Stimulated activated CD4-positive, alpha-beta T cell treated with anti-CD3 and anti-CD28 coated beads, Interleukin-4, amount 100 ng/mL, for 4 hours (primary cell): ENCODE measurements at regions not wholly inside any gene's neighbourhood (a gene's known extent, or its start where the extent isn't known, plus 50 kb on each side); places are given as distances from the start of the nearest gene placed in this dataset.
"Not testable (repeated sequence)": the region's sequence is repeated elsewhere in the genome, so short reads cannot be mapped to it uniquely, and the experiment has no call there.

Experiments used
- DNase-seq, 2 experiments: peaks; one replicate each; pipeline ENCODE4 v3.0.0-alpha.2; 2020

- no peak for DNase-seq
These were observed 132.7 kb upstream of the KLF12 start for GRCh38 chr13:74266861-74267260.

GRCh38 chr13:74266309-74266708, 132.1 kb upstream of the KLF12 start:
- no peak for DNase-seq

GRCh38 chr13:74264333-74264732, 130.1 kb upstream of the KLF12 start:
- no peak for DNase-seq

- DNase-seq: not testable (repeated sequence)
These were observed 126.2 kb upstream of the KLF12 start for GRCh38 chr13:74260420-74260819.

- DNase-seq: no peak
These were observed 125.4 kb upstream of the KLF12 start for GRCh38 chr13:74259641-74260040.

- no peak for DNase-seq
These were observed 124.8 kb upstream of the KLF12 start for GRCh38 chr13:74258961-74259360.

GRCh38 chr13:74256969-74257368, 122.8 kb upstream of the KLF12 start:
- DNase-seq: no peak

GRCh38 chr13:74253161-74253560, 119.0 kb upstream of the KLF12 start:
- DNase-seq: no peak

- no peak for DNase-seq
These were observed 117.7 kb upstream of the KLF12 start for GRCh38 chr13:74251778-74252519.

GRCh38 chr13:74250738-74251190, 116.6 kb upstream of the KLF12 start:
- no peak for DNase-seq

- DNase-seq: no peak
These were observed 114.3 kb upstream of the KLF12 start for GRCh38 chr13:74248477-74248876.

GRCh38 chr13:74246487-74246886, 112.3 kb upstream of the KLF12 start:
- DNase-seq: peak in 1 of 2 experiments; percentile 49

- no peak for DNase-seq
These were observed 109.7 kb upstream of the KLF12 start for GRCh38 chr13:74243637-74244526.

- DNase-seq: not testable (repeated sequence)
These were observed 107.1 kb upstream of the KLF12 start for GRCh38 chr13:74241343-74241742.

- no peak for DNase-seq
These were observed 96.8 kb upstream of the KLF12 start for GRCh38 chr13:74230984-74231501.

GRCh38 chr13:74229242-74229641, 95.0 kb upstream of the KLF12 start:
- no peak for DNase-seq

GRCh38 chr13:74227476-74228158, 93.4 kb upstream of the KLF12 start:
- no peak for DNase-seq

GRCh38 chr13:74226791-74227475, 92.7 kb upstream of the KLF12 start:
- no peak for DNase-seq

GRCh38 chr13:74221752-74222151, 87.5 kb upstream of the KLF12 start:
- no peak for DNase-seq

GRCh38 chr13:74219566-74219965, 85.4 kb upstream of the KLF12 start:
- DNase-seq: no peak

GRCh38 chr13:74218291-74218690, 84.1 kb upstream of the KLF12 start:
- DNase-seq: peak in 1 of 2 experiments; percentile 33

GRCh38 chr13:74217811-74218210, 83.6 kb upstream of the KLF12 start:
- no peak for DNase-seq

GRCh38 chr13:74215420-74215819, 81.2 kb upstream of the KLF12 start:
- DNase-seq: no peak
